Ascending aorta (tissue), 2 donors: ENCODE measurements at regions not wholly inside any gene's neighbourhood (a gene's known extent, or its start where the extent isn't known, plus 50 kb on each side); places are given as distances from the start of the nearest gene placed in this dataset.
"Not testable (repeated sequence)": the region's sequence is repeated elsewhere in the genome, so short reads cannot be mapped to it uniquely, and the experiment has no call there.

Source experiments
- DNase-seq, 2 donors: peaks; one replicate each; pipeline ENCODE4 v3.0.0-alpha.2; 2019; ENCODE audit warnings: low spot score in 2 of 2
- H3K27ac ChIP-seq, 2 donors: fragments of 200-600 bp; sonication (generic); one replicate each; pipeline ENCODE4 v1.5.1; 2016 to 2017; ENCODE audit warnings: mild to moderate bottlenecking in 1 of 2
- H3K27me3 ChIP-seq: fragments of 200-600 bp; sonication (generic); one replicate; pipeline ENCODE4 v1.5.1; 2017
- H3K36me3 ChIP-seq, 2 donors: fragments of 200-600 bp; sonication (generic); one replicate each; pipeline ENCODE4 v1.5.1; 2016
- H3K4me1 ChIP-seq, 2 donors: fragments of 200-600 bp; sonication (generic); one replicate each; pipeline ENCODE4 v1.5.1; 2016 to 2017; ENCODE audit warnings: mild to moderate bottlenecking in 1 of 2
- H3K4me3 ChIP-seq, 2 donors: fragments of 200-600 bp; sonication (generic); one replicate each; pipeline ENCODE4 v1.5.1; 2016 to 2017; ENCODE audit warnings: mild to moderate bottlenecking in 1 of 2
- H3K9me3 ChIP-seq, 2 donors: fragments of 200-600 bp; sonication (generic); one replicate each; pipeline ENCODE4 v1.5.1; 2016
- CTCF ChIP-seq, 3 experiments: fragments of 200-600 bp in 2 of 3; fragments of 450-650 bp in 1 of 3; sonication (generic) in 2 of 3; IDR thresholded peaks; one replicate each; pipeline ENCODE4 v1.5.1; 2016 to 2019; ENCODE audit warnings: antibody characterized with exemption in 3 of 3, mild to moderate bottlenecking in 1 of 3, moderate library complexity in 1 of 3
- intact Hi-C: fragments of 100-400 bp; cut with DNase I; formaldehyde crosslinking; loops from one replicate; pipeline ENCODE4 v1.15.1; 2023

GRCh38 chr16:29182501-29182900 lies 197.6 kb downstream of the LAT start:
- no peaks in the 10 kb centered on the region for H3K9me3 ChIP-seq
- no peaks in the 10 kb centered on the region for H3K27me3 ChIP-seq
- intact Hi-C loops, result no loop called here
- no peak overlapping the region for H3K27ac ChIP-seq
- H3K4me3 ChIP-seq, result no peak overlapping the region
- DNase-seq, result no peak
- no peaks in the 10 kb centered on the region for H3K36me3 ChIP-seq
- no peak for TF ChIP-seq CTCF (IDR thresholded peaks at IDR 0.05)
- H3K4me1 ChIP-seq, result no peaks in the 10 kb centered on the region

GRCh38 chr16:29181921-29182411 lies 197.1 kb downstream of the LAT start:
- H3K27me3 ChIP-seq, H3K36me3 ChIP-seq, H3K4me1 ChIP-seq, H3K9me3 ChIP-seq, DNase-seq, H3K27ac ChIP-seq, H3K4me3 ChIP-seq, intact Hi-C loops: not testable (repeated sequence)

- H3K9me3 ChIP-seq, DNase-seq, H3K27ac ChIP-seq, H3K27me3 ChIP-seq, intact Hi-C loops, H3K4me3 ChIP-seq, H3K4me1 ChIP-seq, H3K36me3 ChIP-seq: not testable (repeated sequence)
Measured at GRCh38 chr16:29181254-29181780, 196.5 kb downstream of the LAT start.

- intact Hi-C loops, H3K4me3 ChIP-seq, H3K27me3 ChIP-seq, H3K4me1 ChIP-seq, H3K27ac ChIP-seq, H3K9me3 ChIP-seq, H3K36me3 ChIP-seq, DNase-seq: not testable (repeated sequence)
Measured at GRCh38 chr16:29180206-29180600, 195.4 kb downstream of the LAT start.

- H3K27ac ChIP-seq, result peak overlapping the region; percentile 40 to 48
- intact Hi-C loops, result not testable (repeated sequence)
Measured at GRCh38 chr16:29179401-29180205, 194.8 kb downstream of the LAT start.

GRCh38 chr16:29177888-29178726 lies 193.3 kb downstream of the LAT start:
- H3K27ac ChIP-seq, result peak overlapping the region; percentile 48 to 53
- DNase-seq, result peak in 1 of 2 donors; percentile 79
- H3K4me3 ChIP-seq, H3K27me3 ChIP-seq, H3K9me3 ChIP-seq, H3K4me1 ChIP-seq, H3K36me3 ChIP-seq, intact Hi-C loops: not testable (repeated sequence)

More at GRCh38 chr16:29179401-29180205, 194.8 kb downstream of the LAT start:
- not testable (repeated sequence) for DNase-seq, H3K27me3 ChIP-seq, H3K4me3 ChIP-seq, H3K4me1 ChIP-seq, H3K9me3 ChIP-seq, H3K36me3 ChIP-seq

- H3K36me3 ChIP-seq, H3K9me3 ChIP-seq, DNase-seq, H3K4me3 ChIP-seq, intact Hi-C loops, H3K4me1 ChIP-seq, H3K27me3 ChIP-seq: not testable (repeated sequence)
- H3K27ac ChIP-seq, result peak overlapping the region; percentile 2 to 53
Measured at GRCh38 chr16:29177203-29177887, 192.5 kb downstream of the LAT start.

- H3K9me3 ChIP-seq, DNase-seq, H3K36me3 ChIP-seq, H3K4me3 ChIP-seq, H3K27me3 ChIP-seq, H3K4me1 ChIP-seq, intact Hi-C loops: not testable (repeated sequence)
- H3K27ac ChIP-seq, result peak overlapping the region in 1 of 2 donors; percentile 53
Measured at GRCh38 chr16:29176822-29177202, 192.0 kb downstream of the LAT start.

- H3K9me3 ChIP-seq, H3K27ac ChIP-seq, H3K4me1 ChIP-seq, DNase-seq, H3K36me3 ChIP-seq, H3K4me3 ChIP-seq, intact Hi-C loops, H3K27me3 ChIP-seq: not testable (repeated sequence)
Measured at GRCh38 chr16:29176154-29176470, 191.3 kb downstream of the LAT start.

- intact Hi-C loops, H3K27me3 ChIP-seq, DNase-seq, H3K4me3 ChIP-seq, H3K9me3 ChIP-seq, H3K27ac ChIP-seq, H3K36me3 ChIP-seq, H3K4me1 ChIP-seq: not testable (repeated sequence)
Measured at GRCh38 chr16:29175411-29176153, 190.7 kb downstream of the LAT start.

GRCh38 chr16:29173371-29174305 lies 188.8 kb downstream of the LAT start:
- H3K36me3 ChIP-seq, DNase-seq, H3K9me3 ChIP-seq, H3K27ac ChIP-seq, H3K27me3 ChIP-seq, H3K4me1 ChIP-seq, H3K4me3 ChIP-seq, intact Hi-C loops: not testable (repeated sequence)
